DMS79 treated with DMSO at 0.1 percent for 48 hours (cell line): ENCODE measurements at regions not wholly inside any gene's neighbourhood (a gene's known extent, or its start where the extent isn't known, plus 50 kb on each side); places are given as distances from the start of the nearest gene placed in this dataset.
A peak's percentile ranks its signal among the peaks of the same experiment; 100 is the strongest.
"Not testable (repeated sequence)": the region's sequence is repeated elsewhere in the genome, so short reads cannot be mapped to it uniquely, and the experiment has no call there.

Source experiments
- DNase-seq: peaks from one replicate; lab custom pipeline; 2025; lab: John Stamatoyannopoulos, UW

DNA sequence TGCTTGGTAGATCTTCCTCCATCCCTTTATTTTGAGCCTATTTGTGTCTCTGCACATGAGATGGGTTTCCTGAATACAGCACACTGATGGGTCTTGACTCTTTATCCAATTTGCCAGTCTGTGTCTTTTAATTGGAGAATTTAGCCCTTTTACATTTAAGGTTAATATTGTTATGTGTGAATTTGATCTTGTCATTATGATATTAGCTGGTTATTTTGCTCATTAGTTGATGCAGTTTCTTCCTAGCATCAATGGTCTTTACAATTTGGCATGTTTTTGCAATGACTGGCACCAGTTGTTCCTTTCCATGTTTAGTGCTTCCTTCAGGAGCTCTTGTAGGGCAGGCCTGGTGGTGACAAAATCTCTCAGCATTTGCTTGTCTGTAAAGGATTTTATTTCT is 72.4 kb downstream of the HNRNPD start:
- not testable (repeated sequence) for DNase-seq

DNA sequence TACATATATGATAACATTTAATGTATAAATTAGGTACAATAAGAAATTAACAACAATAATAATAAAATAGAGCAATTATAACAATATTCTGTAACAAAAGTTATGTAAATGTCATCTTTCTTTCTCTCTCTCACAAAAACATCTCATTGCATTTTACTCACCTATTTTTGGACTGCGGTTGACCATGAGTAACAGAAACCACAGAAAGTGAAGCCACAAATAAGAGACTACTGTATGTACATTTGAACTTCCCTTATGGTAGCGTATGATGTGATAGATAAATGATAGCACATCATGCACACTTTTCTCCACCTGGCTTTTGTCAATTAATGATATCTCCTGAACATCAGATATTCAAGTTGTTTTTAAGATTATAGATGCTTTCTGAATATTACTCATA is 80.5 kb downstream of the HNRNPD start:
- no peak for DNase-seq

DNA sequence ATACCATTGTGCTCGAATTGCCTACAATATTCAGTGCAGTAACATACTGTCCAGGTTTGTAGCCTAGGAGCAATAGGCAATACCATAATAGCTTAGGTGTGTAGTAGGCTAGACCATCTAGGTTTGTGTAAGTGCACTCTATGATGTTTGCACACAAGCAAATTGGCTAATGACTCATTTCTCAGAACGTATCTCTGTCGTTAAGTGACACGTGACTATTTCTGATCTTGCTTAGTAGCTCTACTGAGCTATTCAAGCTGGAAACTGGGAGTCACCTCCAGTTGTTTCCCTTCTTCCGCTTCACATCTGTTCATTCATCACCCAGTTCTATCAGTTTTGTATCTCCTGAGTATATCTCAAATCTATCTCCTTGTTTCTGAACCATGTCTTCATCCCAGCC is 86.1 kb downstream of the HNRNPD start:
- no peak for DNase-seq

DNA sequence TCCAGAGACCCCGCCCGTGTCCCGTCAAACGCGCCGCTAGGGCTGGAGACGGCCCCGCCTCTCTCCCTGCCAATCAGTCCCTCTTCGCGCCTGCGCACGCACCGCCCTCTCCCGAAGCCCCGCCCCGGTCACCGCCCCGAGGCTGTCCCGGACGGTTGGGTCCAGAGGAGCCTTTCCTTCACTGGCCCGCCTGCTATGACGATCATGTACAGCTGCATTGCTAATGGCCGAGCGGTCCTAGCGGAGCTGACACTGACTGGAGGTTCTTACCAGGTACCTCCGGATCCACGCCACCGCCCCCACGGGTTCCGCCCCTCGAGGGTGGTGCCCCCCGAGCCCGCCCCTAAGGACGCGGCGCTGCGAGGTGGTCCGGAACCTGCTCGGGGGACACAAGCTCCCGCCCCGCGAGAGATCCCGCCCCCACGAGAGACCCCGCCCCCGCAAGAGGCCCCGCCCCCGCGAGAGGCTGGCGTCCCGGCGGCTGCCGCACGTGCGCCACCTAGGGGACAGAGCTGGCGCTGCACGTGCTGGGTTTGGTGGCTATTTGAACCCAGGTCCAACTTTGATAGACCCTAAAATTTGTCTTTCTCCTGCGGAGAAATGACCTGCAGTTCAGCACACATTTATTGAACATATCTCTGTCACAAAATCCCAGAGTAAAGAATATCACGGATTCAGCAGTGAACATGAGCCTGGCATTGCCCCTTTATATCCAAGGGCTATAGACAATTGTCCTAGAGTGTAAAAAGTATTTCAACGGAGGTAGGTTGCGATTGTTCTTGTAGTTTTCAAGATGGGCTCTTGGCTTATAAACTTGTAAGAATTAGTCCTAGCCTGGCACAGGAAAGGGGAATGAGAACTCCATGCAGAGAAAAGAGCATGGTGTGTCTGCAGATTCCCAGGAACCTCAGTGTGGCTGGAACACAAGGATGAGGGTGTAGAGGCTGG is 88.7 kb downstream of the HNRNPD start:
- peak; percentile 89 for DNase-seq

DNA sequence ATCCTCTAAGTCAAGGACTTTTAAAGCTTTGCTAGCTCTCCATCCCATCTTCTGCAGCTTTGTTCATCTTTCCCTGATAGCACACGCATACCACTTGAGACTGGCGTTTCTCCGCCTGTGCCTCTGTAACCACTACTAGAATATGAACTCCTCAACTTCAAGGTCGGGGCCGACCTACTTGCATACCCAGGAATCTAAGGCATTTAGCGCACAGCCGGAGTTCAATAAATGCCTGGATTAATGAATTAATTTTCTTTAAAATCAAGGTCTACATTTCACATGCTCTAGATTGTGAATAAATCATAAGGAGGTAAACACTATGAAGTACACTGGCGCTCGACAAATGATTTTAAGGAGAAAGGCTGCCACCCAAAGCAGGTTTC is 89.3 kb downstream of the HNRNPD start:
- no peak for DNase-seq

DNA sequence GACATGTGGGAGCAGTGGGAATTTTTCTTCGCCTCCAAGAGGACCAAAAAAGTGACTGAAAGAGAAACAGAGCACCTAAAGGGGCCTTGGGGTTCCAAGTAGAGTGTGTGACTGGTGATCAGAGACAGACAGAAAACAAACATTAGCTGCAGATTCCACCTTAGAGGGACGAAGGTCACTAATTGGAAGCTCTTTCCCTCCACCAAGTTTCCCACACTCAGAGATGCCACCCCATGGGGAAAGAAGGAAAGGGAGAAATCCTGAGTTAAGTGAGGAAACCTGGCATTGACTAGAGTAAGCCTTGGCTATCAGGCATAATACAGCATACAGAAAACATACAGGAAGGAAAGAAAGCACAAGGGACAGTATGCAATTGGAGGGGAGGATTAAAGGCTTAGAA is 90.9 kb downstream of the HNRNPD start:
- DNase-seq = no peak

DNA sequence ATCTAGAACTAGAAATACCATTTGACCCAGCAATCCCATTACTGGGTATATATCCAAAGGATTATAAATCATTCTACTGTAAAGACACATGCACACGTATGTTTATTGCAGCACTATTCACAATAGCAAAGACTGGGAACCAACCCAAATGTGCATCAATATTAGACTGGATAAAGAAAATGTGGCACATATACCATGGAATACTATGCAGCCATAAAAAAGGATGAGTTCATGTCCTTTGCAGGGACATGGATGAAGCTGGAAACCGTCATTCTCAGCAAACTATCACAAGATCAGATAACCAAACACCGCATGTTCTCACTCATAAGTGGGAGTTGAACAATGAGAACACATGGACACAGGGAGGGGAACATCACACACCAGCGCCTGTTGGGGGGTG is 94.2 kb downstream of the HNRNPD start:
- not testable (repeated sequence) for DNase-seq

DNA sequence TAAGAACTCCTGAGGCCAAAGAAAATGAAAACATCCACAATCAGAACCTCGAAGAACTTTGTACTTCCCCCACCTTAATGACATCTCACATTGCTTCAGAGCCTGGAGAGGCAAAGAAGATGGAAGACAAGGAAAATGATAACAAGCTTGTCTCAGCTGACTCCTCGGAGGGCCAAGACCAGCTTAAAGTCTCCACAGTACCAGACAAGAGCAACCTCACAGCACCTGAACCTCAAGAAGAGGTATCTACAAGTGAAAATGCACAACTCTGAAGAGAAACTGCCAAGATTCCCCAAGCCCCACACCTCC is 97.5 kb downstream of the HNRNPD start:
- DNase-seq = no peak

DNA sequence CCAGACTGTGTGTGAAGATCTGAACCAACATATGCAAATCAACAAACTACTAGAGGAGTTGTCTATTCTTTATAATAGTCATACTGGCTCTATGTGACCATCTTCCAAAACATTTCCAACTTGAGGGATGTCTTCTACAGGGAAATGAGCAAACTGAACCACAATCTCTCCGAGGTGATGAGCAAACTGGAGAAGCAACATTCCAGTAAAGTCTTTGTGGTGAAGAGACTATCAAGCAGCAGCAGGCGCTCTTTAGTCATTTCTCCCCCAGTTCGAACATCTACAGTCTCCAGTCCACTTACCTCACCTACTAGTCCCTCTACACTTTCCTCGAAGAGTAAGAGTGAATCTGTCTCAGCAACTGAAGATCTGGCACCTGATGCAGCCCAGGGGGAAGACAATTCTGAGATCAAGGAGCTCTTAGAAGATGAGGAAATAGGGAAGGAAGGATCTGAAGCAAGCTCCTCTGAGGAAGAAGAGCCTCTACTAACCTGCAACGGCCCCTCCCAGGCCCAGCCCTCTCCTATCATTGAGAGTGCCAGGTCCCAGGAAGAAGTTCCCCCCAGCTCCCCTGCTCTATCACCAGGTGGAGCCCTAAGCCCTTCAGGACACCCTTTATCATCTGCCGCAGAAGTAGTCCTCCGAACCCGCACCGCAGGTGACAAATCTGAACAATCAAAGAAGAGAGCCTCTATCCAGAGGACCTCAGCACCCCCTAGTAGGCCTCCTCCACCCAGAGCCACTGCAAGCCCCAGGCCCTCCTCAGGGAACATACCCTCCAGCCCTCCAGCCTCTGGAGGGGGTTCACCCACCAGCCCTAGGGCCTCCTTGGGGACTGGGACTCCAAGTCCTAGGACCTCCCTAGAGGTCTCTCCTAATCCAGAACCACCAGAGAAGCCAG is 98.1 kb downstream of the HNRNPD start:
- DNase-seq = no peak

DNA sequence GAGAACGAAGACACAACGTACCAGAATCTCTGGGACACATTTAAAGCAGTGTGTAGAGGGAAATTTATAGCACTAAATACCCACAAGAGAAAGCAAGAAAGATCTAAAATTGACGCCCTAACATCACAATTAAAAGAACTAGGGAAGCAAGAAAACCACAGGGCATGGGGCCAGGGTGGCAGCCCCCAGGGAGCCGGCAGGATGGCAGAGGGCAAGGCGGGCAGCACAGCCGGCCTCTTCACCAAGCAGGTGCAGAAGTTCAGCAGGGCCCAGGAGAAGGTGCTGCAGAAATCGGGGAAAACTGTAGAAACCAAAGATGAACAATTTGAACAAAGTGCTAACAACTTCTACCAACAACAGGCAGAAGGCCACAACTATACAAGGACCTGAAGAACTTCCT is 99.1 kb downstream of the HNRNPD start:
- not testable (repeated sequence) for DNase-seq

DNA sequence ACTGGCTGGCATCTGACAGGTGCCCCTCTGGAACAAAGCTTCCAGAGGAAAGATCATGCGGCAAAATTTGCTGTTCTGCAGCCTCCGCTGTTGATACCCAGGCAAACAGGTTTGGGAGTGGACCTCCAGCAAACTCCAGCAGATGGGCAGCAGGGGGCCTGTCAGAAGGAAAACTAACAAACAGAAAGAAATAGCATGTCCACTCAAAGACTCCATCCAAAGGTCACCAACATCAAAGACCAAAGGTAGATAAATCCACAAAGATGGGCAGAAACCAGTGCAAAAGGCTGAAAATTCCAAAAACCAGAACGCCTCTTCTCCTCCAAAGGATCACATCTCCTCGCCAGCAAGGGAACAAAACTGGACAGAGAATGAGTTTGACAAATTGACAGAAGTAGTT is 101.3 kb downstream of the HNRNPD start:
- not testable (repeated sequence) for DNase-seq

DNA sequence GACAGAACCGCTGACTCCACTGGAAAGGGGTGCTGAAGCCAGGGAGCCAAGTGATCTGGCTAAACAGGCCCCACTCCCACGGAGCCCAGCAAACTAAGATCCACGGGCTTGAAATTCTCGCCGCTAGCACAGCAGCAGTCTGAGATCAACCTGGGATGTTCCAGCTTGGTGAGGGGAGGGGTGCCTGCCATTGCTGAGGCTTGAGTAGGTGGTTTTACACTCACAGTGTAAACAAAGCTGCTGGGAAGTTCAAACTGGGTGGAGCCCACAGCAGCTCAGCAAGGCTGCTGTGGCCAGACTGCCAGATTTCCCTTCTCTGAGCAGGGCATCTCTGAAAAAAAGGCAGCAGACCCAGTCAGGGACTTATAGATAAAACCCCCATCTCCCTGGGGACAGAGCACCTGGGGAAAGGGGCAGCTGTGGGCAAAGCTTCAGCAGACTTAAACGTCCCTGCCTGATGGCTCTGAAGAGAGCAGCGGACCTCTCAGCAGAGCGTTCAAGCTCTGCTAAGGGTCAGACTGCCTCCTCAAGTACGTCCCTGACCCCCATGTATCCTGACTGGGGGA is 101.8 kb downstream of the HNRNPD start:
- DNase-seq = not testable (repeated sequence)

DNA sequence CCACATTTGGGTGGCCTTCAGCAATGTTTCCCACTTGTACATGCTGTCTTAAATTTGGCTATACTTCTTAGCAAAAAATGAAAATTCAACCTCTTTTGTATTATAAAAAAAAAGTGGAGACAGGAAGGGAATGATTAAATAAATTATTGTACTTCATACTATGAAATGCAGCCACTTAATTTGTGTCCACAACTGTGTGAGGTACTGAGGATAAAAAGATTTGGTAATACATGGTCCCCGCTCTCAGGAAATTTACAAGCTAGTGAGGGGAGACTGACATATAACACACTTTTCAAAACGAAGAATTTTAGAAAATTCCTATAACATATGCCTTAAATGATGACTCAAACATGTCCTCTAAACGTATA is 105.0 kb downstream of the HNRNPD start:
- no peak for DNase-seq

DNA sequence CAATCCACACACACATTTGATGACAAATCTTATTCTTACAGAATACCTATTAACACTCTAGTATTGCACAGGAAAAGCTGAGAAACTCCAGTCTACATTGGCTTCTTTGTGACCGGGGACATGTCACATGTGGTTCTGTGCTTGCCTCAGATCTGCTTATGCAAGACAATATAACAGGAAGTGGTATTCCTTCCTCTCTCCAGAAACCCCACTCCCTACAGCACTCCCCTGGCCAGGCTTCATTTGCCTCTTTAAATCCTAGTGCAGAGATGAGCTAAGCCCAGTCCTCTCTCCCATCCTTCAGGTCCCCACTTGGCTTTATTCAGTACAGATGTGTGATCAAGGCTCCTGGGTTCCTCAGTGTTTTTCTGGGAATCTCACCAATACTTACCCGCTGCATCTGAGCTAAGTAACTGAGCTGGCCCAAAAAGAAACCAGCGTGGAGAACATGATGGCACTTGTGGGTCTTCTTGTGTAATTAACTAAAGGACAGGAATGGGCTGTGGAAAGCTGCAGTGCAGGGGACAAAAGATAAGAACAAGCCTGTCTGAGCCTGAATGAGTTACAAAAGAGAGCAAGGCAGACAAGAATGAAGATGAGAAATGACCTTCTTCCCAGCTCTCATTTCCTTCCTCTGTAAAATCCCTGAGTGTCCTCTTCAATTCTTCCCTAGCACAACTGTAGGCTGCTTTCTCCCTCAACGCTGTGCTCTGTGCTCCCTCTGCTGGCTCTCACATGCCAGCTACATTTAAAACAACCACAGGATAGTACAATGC is 105.6 kb downstream of the HNRNPD start:
- peak; percentile 78 for DNase-seq

DNA sequence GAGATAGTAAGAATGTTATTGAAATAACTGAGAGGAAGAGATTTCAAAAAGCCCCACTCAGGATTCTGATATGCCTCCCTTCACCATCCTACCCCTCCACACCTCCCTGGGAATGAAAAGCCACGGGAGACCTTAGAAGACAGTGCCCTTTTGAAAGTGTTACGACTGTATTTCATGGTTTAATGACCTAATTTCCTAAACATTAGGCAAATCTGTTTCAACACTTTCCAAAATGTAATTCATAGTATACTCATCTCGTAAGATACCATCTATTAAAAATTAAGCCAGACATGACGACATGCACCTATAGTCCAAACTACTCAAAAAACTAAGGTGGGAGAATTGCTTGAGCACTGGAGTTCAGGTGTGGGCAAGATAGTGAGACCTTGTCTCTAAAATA is 106.3 kb downstream of the HNRNPD start:
- no peak for DNase-seq

DNA sequence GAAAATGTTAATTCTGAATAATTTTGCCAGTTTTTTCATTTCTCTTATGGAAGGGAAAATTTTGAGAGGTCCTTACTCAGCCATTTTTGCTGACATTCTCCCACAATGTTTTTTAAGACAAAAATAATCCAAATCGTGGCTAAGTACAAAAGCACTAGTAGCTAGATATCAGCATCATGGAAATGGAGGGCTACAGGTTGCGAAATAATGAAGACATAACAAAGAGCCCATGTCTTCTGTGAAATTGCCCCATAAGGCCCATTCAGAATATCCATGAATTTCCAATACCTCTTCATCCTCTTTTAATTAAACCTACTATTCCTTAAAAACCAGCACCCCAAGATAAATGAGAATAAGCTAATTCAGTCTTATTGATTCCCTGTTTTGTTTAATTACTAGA is 107.4 kb downstream of the HNRNPD start:
- DNase-seq = no peak

DNA sequence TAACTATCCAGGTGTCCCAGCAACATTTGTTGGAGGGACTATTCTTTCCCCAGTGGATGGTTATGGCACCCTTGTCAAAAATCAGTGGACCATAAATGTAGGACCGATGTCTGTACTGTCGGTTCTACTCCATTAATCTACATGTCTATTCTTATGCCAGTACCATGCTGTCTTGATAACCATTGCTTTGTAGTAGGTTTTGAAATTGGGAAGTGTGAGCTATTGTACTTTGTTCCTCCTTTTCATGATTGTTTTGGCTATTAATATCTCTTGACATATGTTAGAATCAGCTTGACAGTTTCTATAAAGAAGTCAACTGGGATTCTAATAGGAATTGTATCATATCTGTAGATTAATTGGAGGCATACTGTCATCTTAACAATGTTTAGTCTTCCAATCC is 112.7 kb downstream of the HNRNPD start:
- no peak for DNase-seq

DNA sequence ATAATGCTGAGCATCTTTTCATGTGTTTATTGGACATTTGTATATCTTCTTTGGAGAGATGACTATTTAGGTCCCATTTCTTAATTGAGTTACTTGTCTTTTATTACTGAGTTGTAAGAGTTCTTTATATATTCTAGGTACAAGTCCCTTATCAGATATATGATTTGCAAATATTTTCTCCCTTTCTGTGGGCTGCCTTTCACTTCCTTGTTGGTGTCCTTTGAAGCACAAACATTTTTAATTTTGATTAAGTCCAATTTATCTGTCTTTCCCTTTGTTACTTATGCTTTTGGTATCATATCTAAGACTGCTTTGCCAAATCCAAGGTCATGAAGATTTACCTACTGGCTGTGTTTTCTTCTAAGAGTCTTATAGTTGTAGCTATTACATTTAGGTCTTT is 113.2 kb downstream of the HNRNPD start:
- no peak for DNase-seq

DNA sequence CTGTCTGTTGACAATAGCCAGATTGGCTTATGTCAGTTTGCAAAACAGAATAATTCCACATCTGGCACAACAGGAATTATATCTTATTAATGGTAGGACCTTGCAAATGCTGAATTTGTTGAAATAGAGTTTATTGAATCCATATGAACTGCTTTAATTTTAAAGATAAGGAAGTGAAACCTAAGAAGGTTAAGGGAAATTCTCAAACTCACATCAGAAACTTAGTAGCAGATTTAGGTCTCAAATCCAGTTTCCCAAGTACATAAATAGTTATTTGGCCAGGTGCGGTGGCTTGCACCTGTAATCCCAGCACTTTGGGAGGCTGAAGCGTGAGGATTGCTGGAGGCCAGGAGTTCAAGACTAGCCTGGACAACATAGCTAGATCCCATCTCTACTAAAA is 117.1 kb downstream of the HNRNPD start:
- DNase-seq = no peak

DNA sequence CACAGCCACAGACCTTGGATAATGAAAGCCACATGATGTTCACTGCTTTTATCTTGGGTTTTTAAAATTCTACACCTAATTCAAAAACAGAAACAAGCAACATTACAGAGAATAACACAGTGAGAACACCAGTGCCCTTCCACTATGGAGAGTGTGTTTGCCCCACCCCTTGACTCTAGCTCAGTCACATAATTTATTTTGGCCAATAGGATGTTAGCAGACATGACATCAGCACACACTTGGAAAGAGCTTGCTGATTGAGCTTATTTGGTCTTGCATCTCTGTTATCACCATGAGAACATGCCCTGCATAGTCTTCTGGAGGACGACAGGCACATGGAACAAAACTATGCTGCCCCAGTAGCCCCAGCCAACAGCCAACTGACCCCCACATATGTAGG is 118.1 kb downstream of the HNRNPD start:
- no peak for DNase-seq

DNA sequence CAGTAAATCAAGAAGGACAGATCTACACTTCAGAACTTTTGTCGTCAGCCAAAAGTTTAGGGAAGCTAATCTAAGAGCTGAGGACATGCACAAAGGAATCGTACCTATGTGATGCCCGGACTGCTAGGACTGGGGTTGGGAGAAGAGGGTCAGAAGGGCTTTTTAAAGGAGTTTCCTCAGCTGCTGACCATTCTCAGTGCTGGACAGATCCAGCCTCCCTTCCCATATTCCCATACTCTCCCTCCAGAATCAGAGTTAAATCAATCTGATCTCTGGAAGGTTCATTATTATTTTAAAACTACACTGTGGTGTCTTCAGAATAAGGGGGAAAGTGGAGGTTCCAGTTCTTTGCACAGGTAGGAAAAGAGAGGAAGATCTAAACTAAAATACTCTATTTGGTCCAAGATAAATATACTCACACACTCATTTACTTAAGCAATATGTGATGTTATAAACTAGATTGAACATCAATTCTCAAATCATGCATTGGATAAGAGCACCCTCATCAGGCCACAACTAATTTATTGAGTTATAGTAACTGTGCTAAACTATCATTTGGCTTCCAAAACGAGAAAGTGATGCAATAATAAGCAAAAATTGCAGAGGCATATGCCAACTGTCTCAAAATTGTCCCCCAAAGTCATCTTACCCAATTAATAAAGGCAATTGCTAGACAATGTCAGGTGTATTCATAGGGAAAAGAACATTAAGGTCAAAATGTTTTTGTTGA is 124.7 kb downstream of the HNRNPD start:
- DNase-seq = no peak
